Heart right ventricle (tissue), 16 donors: ENCODE measurements at regions not wholly inside any gene's neighbourhood (a gene's known extent, or its start where the extent isn't known, plus 50 kb on each side); places are given as distances from the start of the nearest gene placed in this dataset.

ENCODE experiments used
- ATAC-seq, 8 donors: fragments of 200-7000 bp; cut with Tn5 transposase; one replicate each; pipeline ENCODE4 v1.9.1; 2020; ENCODE audit warnings: mild to moderate bottlenecking in 8 of 8, moderate library complexity in 8 of 8, moderate number of reproducible peaks in 1 of 8
- DNase-seq, 2 donors: peaks; one replicate each; pipeline ENCODE4 v3.0.0-alpha.2; 2020
- H3K27ac ChIP-seq, 10 donors: fragments of 200-600 bp; sonication (generic) in 2 of 10; one replicate each; pipeline versions ENCODE4 v1.5.0 to v1.8.0; 2020 to 2022; ENCODE audit warnings: mild to moderate bottlenecking in 3 of 10
- H3K27me3 ChIP-seq, 7 donors: fragments of 200-600 bp; one replicate each; pipeline ENCODE4 v1.8.0; 2021 to 2022; ENCODE audit warnings: mild to moderate bottlenecking in 2 of 7
- H3K36me3 ChIP-seq, 9 donors: fragments of 200-600 bp; sonication (generic) in 1 of 9; one replicate each; pipeline versions ENCODE4 v1.5.0 to v1.8.0; 2020 to 2022; ENCODE audit warnings: mild to moderate bottlenecking in 2 of 9
- H3K4me1 ChIP-seq, 9 donors: fragments of 200-600 bp; sonication (generic) in 1 of 9; one replicate each; pipeline versions ENCODE4 v1.5.0 to v1.8.0; 2020 to 2022; ENCODE audit warnings: mild to moderate bottlenecking in 4 of 9
- H3K4me3 ChIP-seq, 10 donors: fragments of 200-600 bp; sonication (generic) in 2 of 10; one replicate each; pipeline versions ENCODE4 v1.5.0 to v1.8.0; 2020 to 2022; ENCODE audit warnings: mild to moderate bottlenecking in 7 of 10, moderate library complexity in 2 of 10
- H3K9me3 ChIP-seq, 11 donors: fragments of 200-600 bp in 10 of 11; sonication (generic) in 2 of 11; one replicate each; pipeline versions ENCODE4 v1.5.0 to v1.8.0; 2013 to 2022; ENCODE audit warnings: mild to moderate bottlenecking in 2 of 11, control low read depth in 1 of 11, moderate library complexity in 1 of 11
- WGBS, 2 donors: extraction: QIAGEN DNeasy Blood & Tissue Kit; methylation state at CpG; one replicate each; pipeline ENCODE4 v1.1.7; 2013; ENCODE audit warnings: inconsistent platforms in 1 of 2; 5-methylcytosine and 5-hydroxymethylcytosine counted together
- intact Hi-C, 10 donors: fragments of 100-400 bp; cut with DNase I; formaldehyde crosslinking; loops; one replicate each; pipeline versions ENCODE4 v1.11.1 to v1.14.2; 2022
- TF ChIP-seq, protein P1 (sequence below), 9 donors: fragments of 200-600 bp; sonication (generic) in 2 of 9; IDR thresholded peaks; one replicate each; pipeline versions ENCODE4 v1.5.0 to v1.8.0; 2021 to 2022; ENCODE audit warnings: antibody characterized with exemption in 9 of 9, mild to moderate bottlenecking in 5 of 9, moderate library complexity in 1 of 9
- donor health status: Arrhythmogenic right ventricular cardiomyopathy.
- donor health status: ischemic (EF 13 %, LVEDD 7.1; RV severe dilation, severe dysfunction).
- donor health status: healthy with polysubstance abuse.
- donor health status: DM: no; HTN: yes; CAD: no.
- donor health status: DM: no; HTN: no; CAD: no.
- donor health status: ischemic (EF 25% LVEDD 6.9; RV normal size, moderate dysfunction).
- donor health status: ischemic (EF 25% LVEDD 5.7; RV mildly dilated, moderate dysfunction).
- donor health status: healthy.
- donor health status: DM: yes; HTN: yes; CAD: no.
- donor health status: Ischemic cardiomyopathy.
- donor health status: ischemic (EF 35%, LVEDD 5.7; RV mildly dilated, moderate dysfunction).
- donor health status: nonischemic (EF 11% LVEDD 7.7; RV severe dilation, severe dysfunction).
- donor health status: DM: yes; HTN: yes; CAD: no.
- donor health status: PGD.
- donor health status: ischemic (EF 29% LVEDD 5.4; RV normal size, mild dysfunction).
- donor health status: nonischemic (EF 23%, LVEDD 6.1; RV moderate dilation, normal function).

DNA sequence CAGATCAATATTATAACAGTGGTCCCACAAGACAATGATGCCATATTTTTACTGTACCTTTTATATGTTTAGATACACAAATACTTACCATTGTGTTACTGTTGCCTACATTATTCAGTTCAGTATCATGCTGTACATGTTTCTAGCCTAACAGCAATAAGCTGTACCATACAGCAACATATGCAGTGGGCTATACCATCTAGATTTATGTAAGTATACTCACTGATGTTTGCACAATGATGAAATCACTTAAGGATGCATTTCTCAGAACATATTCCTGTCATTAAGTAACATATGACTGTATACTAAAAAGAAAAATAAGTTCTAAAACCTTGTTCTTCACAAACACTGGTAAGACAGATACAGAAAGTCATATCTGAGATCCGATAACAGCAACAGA is 468.6 kb upstream of the SEMA3A start:
- no peak overlapping the region for H3K27ac ChIP-seq
- no peaks in the 10 kb centered on the region for H3K9me3 ChIP-seq
- H3K4me1 ChIP-seq, result peaks cover 0 to 5% (median 0%) of the 10 kb centered on the region in 9 donors
- H3K36me3 ChIP-seq, result no peaks in the 10 kb centered on the region
- WGBS, 2 donors, result 79 to 81% methylated on average over 1 of the region's 1 CpG
- DNase-seq, result no peak
- no peak overlapping the region for H3K4me3 ChIP-seq
- ATAC-seq, result no peak
- TF ChIP-seq, protein P1, sequence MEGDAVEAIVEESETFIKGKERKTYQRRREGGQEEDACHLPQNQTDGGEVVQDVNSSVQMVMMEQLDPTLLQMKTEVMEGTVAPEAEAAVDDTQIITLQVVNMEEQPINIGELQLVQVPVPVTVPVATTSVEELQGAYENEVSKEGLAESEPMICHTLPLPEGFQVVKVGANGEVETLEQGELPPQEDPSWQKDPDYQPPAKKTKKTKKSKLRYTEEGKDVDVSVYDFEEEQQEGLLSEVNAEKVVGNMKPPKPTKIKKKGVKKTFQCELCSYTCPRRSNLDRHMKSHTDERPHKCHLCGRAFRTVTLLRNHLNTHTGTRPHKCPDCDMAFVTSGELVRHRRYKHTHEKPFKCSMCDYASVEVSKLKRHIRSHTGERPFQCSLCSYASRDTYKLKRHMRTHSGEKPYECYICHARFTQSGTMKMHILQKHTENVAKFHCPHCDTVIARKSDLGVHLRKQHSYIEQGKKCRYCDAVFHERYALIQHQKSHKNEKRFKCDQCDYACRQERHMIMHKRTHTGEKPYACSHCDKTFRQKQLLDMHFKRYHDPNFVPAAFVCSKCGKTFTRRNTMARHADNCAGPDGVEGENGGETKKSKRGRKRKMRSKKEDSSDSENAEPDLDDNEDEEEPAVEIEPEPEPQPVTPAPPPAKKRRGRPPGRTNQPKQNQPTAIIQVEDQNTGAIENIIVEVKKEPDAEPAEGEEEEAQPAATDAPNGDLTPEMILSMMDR (IDR thresholded peaks at IDR 0.05), result no peak
- no peaks in the 10 kb centered on the region for H3K27me3 ChIP-seq
- intact Hi-C loops, result no loop called here

DNA sequence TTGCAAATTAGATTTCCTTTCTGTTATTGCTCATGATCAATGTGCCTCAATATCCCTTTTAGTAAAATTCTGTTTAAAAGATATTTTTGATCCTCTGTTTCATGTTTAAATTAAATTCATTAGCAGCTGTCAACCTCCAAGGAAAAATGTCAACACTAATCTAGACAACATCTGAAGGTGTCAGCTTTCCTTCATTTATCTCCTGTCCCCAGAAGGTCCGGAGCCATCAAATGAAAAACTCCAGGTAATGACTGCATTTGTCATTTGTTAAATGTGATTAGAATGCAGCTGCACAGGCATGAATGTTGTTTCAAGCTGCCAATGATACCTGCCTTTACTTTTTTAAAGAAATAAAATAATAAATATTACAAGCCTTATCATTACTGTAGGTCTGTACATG is 463.7 kb upstream of the SEMA3A start:
- Histone ChIP-seq H3K9me3 (no peaks in the 10 kb centered on the region), H3K27ac (no peak overlapping the region), H3K4me3 (no peak overlapping the region), H3K4me1 (no peaks in the 10 kb centered on the region), H3K36me3 (no peaks in the 10 kb centered on the region), H3K27me3 (no peaks in the 10 kb centered on the region)
- intact Hi-C loops, result loop anchor here in 1 of 10 donors (5.0 kb wide), 1 partner anchor 81 kb away; no protein-coding TSS in a partner anchor
- ATAC-seq (no peak), DNase-seq (no peak)
- TF ChIP-seq, protein P1 (IDR thresholded peaks at IDR 0.05), result no peak
- 75 to 76% methylated on average over 1 of the region's 1 CpG for WGBS, 2 donors

- no peak overlapping the region for H3K27ac ChIP-seq
- H3K36me3 ChIP-seq, result no peaks in the 10 kb centered on the region
- no peak overlapping the region for H3K4me3 ChIP-seq
- H3K9me3 ChIP-seq, result no peaks in the 10 kb centered on the region
- intact Hi-C loops, result no loop called here
- DNase-seq (no peak), ATAC-seq (no peak)
- H3K27me3 ChIP-seq, result no peaks in the 10 kb centered on the region
- TF ChIP-seq, protein P1 (IDR thresholded peaks at IDR 0.05), result no peak
- 82 to 97% methylated on average over 1 of the region's 1 CpG for WGBS, 2 donors
- no peaks in the 10 kb centered on the region for H3K4me1 ChIP-seq
These were observed 459.7 kb upstream of the SEMA3A start for GRCh38 chr7:84654273-84654672.

DNA sequence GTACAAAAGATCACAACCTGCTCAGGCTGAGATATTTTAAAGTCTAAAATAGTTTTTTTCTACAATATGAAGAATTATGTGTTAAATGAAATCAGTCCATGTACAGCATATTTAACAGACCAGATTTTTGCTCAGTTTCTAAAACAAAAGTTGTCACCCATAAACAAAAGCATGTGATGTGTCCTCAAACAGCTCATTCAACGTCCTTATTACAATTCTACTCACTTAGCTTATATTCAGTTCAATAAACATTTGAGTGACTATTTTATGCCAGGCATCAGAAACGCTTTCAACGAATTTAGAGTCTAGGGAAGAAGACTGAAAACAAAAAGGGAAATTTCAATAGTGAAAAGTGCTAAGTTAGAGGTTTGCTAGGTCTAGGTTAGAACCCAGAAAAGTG is 457.3 kb upstream of the SEMA3A start:
- no peak for DNase-seq
- H3K27ac ChIP-seq, result no peak overlapping the region
- TF ChIP-seq, protein P1 (IDR thresholded peaks at IDR 0.05), result no peak
- H3K4me1 ChIP-seq, result no peaks in the 10 kb centered on the region
- no peaks in the 10 kb centered on the region for H3K9me3 ChIP-seq
- intact Hi-C loops, result no loop called here
- no peak for ATAC-seq
- no peaks in the 10 kb centered on the region for H3K27me3 ChIP-seq
- H3K36me3 ChIP-seq, result no peaks in the 10 kb centered on the region
- no peak overlapping the region for H3K4me3 ChIP-seq
- 87 to 91% methylated on average over 3 of the region's 3 CpGs for WGBS, 2 donors
